Kidney epithelial cell (primary cell): ENCODE measurements at regions not wholly inside any gene's neighbourhood (a gene's known extent, or its start where the extent isn't known, plus 50 kb on each side); places are given as distances from the start of the nearest gene placed in this dataset.

Source experiments
- DNase-seq: peaks from one replicate; pipeline ENCODE4 v3.0.0-alpha.2; 2010; ENCODE audit warnings: low read depth
- H3K27me3 ChIP-seq: 2 replicates; pipeline ENCODE4 v1.6.0; 2011; ENCODE audit warnings: low read length; ENCODE audit not compliant: control insufficient read depth, insufficient read depth
- H3K36me3 ChIP-seq: 2 replicates; pipeline ENCODE4 v1.5.1; 2011; ENCODE audit warnings: low read length; ENCODE audit not compliant: control insufficient read depth, insufficient read depth
- H3K4me3 ChIP-seq: 2 replicates; pipeline ENCODE4 v1.5.1; 2011; ENCODE audit warnings: low read depth, mild to moderate bottlenecking, control low read depth, low read length
- CTCF ChIP-seq: IDR thresholded peaks from 2 replicates; pipeline ENCODE4 v1.5.1; 2011; ENCODE audit warnings: mild to moderate bottlenecking, moderate library complexity, low read length, control low read depth, inconsistent platforms; ENCODE audit not compliant: insufficient read depth, poor library complexity, severe bottlenecking

GRCh38 chr11:128116885-128117284 lies 470.5 kb downstream of the ETS1 start:
- H3K27me3 ChIP-seq, result no peaks in the 10 kb centered on the region
- no peaks in the 10 kb centered on the region for H3K36me3 ChIP-seq
- DNase-seq, result no peak
- no peak overlapping the region for H3K4me3 ChIP-seq
- no peak for TF ChIP-seq CTCF

GRCh38 chr11:128116447-128116846 lies 470.9 kb downstream of the ETS1 start:
- Histone ChIP-seq H3K4me3 (no peak overlapping the region), H3K27me3 (no peaks in the 10 kb centered on the region), H3K36me3 (no peaks in the 10 kb centered on the region)
- no peak for TF ChIP-seq CTCF
- no peak for DNase-seq

- H3K4me3 ChIP-seq, result no peak overlapping the region
- no peaks in the 10 kb centered on the region for H3K27me3 ChIP-seq
- no peak for TF ChIP-seq CTCF
- H3K36me3 ChIP-seq, result no peaks in the 10 kb centered on the region
- DNase-seq, result no peak
Observed at GRCh38 chr11:128105950-128106349, 481.4 kb downstream of the ETS1 start.

- no peak for TF ChIP-seq CTCF
- Histone ChIP-seq H3K4me3 (no peak overlapping the region), H3K36me3 (no peaks in the 10 kb centered on the region), H3K27me3 (no peaks in the 10 kb centered on the region)
- DNase-seq, result no peak
Observed at GRCh38 chr11:128105511-128105910, 481.8 kb downstream of the ETS1 start.

- H3K27me3 ChIP-seq, result no peaks in the 10 kb centered on the region
- TF ChIP-seq CTCF, result no peak
- H3K36me3 ChIP-seq, result no peaks in the 10 kb centered on the region
- no peak overlapping the region for H3K4me3 ChIP-seq
- no peak for DNase-seq
Observed at GRCh38 chr11:128103278-128103873, 484.0 kb downstream of the ETS1 start.

GRCh38 chr11:128098781-128099180 lies 488.6 kb downstream of the ETS1 start:
- no peak for TF ChIP-seq CTCF
- H3K4me3 ChIP-seq, result no peak overlapping the region
- H3K27me3 ChIP-seq, result no peaks in the 10 kb centered on the region
- H3K36me3 ChIP-seq, result no peaks in the 10 kb centered on the region
- DNase-seq, result no peak
